HFF-Myc (cell line): ENCODE measurements at regions not wholly inside any gene's neighbourhood (a gene's known extent, or its start where the extent isn't known, plus 50 kb on each side); places are given as distances from the start of the nearest gene placed in this dataset.

Experiments used
- DNase-seq: peaks from one replicate; pipeline ENCODE4 v3.0.0-alpha.2; 2011; ENCODE audit warnings: low read depth; ENCODE audit errors: extremely low read depth
- H3K4me3 ChIP-seq: replicated peaks from 2 replicates; pipeline ENCODE4 v1.5.1; 2011; ENCODE audit warnings: low read depth, mild to moderate bottlenecking, control low read depth, low read length
- TF ChIP-seq, protein P1 (sequence below): IDR thresholded peaks from 2 replicates; pipeline ENCODE4 v1.5.1; 2012; ENCODE audit warnings: mild to moderate bottlenecking, low read depth, low read length, control low read depth; ENCODE audit errors: missing control alignments

DNA sequence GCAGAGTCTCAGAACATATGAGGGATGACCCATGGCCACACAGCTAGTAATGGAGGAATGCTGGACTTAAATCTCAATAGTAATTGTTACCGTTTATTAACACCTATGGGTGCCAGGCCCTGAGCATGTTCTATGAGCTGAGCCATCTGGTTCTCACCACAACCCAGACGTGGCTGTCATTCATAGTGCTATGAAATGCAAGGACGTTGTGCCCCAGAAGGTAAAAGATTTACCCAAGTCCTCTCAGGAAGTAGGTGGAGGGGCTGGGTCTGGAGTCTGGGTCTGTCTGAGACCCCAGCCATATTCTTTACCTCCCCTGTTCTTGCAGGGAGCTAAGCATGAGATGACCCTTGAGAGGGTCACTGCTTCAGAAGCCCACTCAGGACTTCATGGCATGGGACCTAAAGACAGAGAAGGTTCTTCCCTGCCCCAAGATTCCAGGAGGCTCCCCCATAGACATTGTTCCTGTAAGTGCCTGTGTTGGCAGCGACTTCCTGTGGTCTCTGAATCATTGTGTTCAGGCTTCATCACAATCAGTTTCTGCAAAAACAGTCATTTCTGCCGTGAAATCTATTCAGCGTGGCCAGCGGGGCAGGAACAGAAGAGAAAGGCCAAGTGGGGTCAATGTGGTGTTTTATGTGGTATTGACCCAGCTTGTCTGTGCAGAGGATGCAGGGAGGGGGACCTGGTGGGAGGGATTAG lies 475.4 kb downstream of the PTPRU start:
- no peak for DNase-seq
- H3K4me3 ChIP-seq = no peak overlapping the region
- TF ChIP-seq, protein P1, sequence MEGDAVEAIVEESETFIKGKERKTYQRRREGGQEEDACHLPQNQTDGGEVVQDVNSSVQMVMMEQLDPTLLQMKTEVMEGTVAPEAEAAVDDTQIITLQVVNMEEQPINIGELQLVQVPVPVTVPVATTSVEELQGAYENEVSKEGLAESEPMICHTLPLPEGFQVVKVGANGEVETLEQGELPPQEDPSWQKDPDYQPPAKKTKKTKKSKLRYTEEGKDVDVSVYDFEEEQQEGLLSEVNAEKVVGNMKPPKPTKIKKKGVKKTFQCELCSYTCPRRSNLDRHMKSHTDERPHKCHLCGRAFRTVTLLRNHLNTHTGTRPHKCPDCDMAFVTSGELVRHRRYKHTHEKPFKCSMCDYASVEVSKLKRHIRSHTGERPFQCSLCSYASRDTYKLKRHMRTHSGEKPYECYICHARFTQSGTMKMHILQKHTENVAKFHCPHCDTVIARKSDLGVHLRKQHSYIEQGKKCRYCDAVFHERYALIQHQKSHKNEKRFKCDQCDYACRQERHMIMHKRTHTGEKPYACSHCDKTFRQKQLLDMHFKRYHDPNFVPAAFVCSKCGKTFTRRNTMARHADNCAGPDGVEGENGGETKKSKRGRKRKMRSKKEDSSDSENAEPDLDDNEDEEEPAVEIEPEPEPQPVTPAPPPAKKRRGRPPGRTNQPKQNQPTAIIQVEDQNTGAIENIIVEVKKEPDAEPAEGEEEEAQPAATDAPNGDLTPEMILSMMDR = no peak

DNA sequence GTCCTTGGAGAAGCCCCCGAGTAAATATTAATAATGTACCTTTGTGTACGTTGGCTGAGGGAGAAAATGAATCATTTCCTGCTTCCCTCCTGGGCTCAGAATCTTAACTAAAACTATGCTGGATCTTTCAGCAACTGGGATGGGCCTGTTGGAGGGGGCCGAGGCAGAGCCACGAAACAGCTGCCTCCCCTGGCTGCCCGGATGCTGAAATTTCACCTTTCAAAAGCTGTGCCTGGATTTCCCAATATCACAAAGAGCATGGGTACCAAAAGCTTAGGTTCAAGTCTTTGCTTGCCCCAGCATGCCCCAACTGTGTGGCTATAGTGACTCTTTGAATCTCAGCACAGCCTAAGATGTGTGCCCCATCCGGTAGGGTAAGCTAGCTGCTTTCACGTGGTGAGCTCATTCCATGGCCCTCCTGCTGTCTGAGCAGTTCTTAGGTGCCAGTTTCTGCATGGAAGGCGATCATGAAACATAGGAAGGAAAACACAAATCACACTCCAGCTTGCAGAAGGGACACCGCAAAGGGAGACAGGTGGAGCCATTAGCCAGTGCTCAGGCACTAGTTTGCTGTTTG lies 473.5 kb downstream of the PTPRU start:
- no peak overlapping the region for H3K4me3 ChIP-seq
- TF ChIP-seq, protein P1 = no peak
- DNase-seq = peak; percentile 73

DNA sequence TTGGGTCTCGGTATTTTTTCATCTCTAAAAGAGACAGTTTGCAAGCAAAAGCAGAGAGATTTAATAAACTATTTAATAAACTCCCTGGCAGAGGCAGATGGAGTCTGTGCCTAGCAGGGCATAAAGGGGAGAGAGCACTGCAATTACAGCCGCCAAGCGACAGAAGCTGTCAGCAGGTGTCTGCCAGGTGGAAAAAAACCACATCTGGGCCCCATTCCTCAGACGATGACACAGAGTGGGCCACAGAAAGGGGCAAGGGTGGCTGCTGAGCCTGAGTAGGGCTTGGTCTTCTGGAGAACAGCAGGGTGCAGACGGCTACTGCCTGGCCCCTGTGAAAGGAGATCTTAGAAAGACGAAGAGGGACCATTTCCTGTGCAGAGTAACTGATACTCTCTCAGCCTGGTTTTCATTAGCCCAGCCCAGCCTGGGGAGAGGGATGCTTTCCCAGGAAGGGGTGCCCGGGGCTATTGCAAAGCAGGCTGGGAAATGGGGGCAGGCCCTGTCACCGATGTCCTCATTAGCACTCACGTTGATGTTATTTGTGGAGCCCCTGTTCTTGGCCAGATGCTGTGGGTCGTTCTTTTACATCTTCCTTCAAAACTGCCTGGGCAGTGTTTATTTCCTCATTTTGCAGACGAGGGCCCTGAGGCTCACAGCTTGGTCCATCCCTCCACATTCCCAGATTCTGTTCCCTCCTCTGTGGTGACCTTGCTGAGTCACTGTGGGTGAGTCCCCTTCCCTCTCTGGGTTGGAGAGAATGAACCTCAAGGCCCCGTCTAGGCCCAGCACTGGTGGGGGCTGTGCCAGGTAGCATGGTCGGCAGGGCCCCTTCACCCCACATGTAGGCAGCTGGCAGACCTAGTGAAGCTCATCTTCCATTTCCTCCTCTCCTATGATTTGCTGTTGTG lies 472.7 kb downstream of the PTPRU start:
- TF ChIP-seq, protein P1 = no peak
- H3K4me3 ChIP-seq = no peak overlapping the region
- DNase-seq = peak; percentile 95

DNA sequence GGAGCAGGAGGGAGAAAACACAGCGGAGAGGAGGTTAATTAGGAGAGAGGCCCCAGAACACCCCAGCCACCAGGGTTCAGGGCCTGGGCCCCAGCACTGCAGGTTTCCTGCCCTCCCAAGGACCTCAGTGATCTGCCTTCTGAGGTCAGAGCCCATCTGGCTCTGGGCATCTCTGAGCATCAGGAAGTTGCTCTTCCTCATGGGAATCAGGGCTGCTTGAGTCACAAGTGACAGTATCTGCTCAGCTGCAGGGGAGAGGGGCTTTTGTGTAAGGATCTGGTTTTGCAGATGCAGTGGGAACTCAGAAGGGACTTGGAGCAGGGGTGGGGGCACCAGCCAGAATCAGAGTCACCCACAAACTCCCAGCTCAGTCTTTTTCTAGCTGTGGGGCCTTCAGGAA lies 472.1 kb downstream of the PTPRU start:
- no peak for DNase-seq
- TF ChIP-seq, protein P1 = no peak

DNA sequence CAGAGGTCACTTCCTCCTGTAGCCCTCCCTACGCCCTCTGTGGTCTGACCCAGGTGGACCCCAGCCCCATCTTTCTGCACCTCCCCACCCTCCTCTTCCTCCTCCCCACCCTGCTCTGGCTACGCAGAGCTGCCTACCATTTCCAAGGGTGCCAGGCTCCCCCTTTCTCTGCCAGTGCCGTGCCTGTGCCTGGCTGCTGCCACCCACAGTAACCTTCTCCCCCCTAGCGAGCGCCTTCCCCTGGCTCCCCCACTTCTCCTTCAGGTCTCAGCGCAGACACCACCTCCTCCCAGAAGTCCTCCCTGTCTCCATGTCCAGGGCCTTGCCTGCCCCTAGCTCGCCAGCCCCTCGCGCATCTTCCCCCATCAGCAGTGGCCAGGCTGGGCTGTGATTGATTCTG lies 471.5 kb downstream of the PTPRU start:
- no peak overlapping the region for H3K4me3 ChIP-seq
- no peak for DNase-seq
- TF ChIP-seq, protein P1 = no peak

More for the DNA sequence above, 472.1 kb downstream of the PTPRU start:
- no peak overlapping the region for H3K4me3 ChIP-seq

DNA sequence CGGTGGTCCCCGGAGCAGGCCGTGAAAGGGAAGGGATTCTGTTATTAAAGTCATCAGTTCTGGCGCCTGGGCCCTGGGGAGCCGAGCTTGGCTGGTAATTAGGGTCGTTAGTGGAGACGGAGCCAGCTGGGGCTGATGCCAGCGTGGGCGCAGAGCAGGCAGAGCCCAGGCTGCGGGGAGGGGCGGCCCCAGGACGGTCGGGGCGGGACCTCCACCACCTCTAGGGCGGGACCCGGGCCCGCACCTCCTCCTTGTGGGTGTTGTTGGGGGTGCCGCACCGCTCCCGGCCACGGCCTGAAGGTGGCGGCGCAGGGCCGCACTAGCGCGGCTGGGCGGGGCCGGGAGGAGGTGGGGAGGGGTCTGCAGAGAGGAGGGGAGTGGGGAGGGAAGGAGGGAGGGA lies 470.6 kb downstream of the PTPRU start:
- DNase-seq = peak; percentile 15
- TF ChIP-seq, protein P1 = peak; percentile 56
- no peak overlapping the region for H3K4me3 ChIP-seq
